ENCODE measurements at regions not wholly inside any gene's neighbourhood (a gene's known extent, or its start where the extent isn't known, plus 50 kb on each side); places are given as distances from the start of the nearest gene placed in this dataset.
A peak's percentile ranks its signal among the peaks of the same experiment; 100 is the strongest.

DNA sequence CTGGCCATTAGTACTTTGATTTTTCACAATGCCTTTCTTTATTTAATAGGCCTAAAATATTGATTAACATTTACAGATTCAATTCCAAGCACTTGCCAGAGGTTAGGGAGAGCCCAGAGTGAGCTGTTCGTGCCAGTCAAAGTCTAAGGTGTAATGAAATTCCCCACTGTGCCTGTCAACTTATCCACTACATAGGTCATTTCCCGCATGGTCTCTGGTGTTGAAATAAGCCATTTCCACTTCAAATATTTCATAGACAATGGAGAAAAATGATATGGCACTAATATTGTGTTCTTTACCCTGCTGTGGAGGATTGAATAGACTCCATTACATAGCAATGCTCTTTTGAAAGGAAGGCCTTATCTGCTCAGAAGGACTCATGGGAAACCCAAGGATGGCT is 978.1 kb upstream of the CELF2 start:
- TF ChIP-seq, protein P1, sequence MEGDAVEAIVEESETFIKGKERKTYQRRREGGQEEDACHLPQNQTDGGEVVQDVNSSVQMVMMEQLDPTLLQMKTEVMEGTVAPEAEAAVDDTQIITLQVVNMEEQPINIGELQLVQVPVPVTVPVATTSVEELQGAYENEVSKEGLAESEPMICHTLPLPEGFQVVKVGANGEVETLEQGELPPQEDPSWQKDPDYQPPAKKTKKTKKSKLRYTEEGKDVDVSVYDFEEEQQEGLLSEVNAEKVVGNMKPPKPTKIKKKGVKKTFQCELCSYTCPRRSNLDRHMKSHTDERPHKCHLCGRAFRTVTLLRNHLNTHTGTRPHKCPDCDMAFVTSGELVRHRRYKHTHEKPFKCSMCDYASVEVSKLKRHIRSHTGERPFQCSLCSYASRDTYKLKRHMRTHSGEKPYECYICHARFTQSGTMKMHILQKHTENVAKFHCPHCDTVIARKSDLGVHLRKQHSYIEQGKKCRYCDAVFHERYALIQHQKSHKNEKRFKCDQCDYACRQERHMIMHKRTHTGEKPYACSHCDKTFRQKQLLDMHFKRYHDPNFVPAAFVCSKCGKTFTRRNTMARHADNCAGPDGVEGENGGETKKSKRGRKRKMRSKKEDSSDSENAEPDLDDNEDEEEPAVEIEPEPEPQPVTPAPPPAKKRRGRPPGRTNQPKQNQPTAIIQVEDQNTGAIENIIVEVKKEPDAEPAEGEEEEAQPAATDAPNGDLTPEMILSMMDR (conservative IDR thresholded peaks at IDR 0.05; ENCODE audit: low read depth, low read length): no peak
- DNase-seq (ENCODE audit: low read depth): no peak
- no peak overlapping the region for H3K4me3 ChIP-seq (ENCODE audit: low read depth, low read length)

DNA sequence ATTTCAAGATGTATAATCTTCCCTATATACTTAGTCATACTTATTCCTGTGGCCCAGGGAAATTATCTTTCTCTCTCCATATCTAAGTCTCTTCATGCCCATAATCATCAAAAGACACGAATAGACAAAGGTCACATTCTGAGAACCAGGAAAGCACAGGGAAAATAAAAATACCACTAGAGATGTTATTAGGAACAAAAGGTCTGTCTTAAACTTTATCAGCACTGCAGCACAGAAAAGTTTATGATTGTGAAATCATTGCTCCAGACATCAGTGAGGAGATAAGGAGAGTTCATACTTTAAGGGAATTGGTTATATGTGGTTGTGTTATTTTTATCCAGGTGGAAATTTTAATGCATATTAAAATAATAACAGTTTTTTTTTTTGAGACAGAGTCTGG is 974.6 kb upstream of the CELF2 start:
- TF ChIP-seq, protein P1 (conservative IDR thresholded peaks at IDR 0.05; ENCODE audit: low read depth, low read length): no peak
- no peak overlapping the region for H3K4me3 ChIP-seq (ENCODE audit: low read depth, low read length)
- peak; percentile 26 for DNase-seq (ENCODE audit: low read depth)

- H3K4me3 ChIP-seq (ENCODE audit: low read depth, low read length): no peak overlapping the region
- DNase-seq (ENCODE audit: low read depth): no peak
- TF ChIP-seq, protein P1 (conservative IDR thresholded peaks at IDR 0.05; ENCODE audit: low read depth, low read length): no peak
Observed at GRCh38 chr10:10044922-10045764, 972.5 kb upstream of the CELF2 start.

DNA sequence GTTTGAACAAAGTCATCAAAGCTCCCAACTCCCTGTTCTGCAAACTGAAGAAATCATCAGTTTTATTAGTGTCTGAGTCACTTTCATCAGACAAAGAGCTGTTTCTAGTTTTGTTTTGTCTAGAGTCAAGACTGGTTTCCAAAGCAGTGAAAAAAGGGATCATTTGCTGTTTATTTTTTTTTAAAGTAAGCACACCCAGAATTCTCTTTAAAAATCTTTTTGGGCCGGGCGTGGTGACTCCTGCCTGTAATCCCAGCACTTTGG is 972.0 kb upstream of the CELF2 start:
- no peak overlapping the region for H3K4me3 ChIP-seq (ENCODE audit: low read depth, low read length)
- DNase-seq (ENCODE audit: low read depth): peak; percentile 21
- TF ChIP-seq, protein P1 (conservative IDR thresholded peaks at IDR 0.05; ENCODE audit: low read depth, low read length): no peak

DNA sequence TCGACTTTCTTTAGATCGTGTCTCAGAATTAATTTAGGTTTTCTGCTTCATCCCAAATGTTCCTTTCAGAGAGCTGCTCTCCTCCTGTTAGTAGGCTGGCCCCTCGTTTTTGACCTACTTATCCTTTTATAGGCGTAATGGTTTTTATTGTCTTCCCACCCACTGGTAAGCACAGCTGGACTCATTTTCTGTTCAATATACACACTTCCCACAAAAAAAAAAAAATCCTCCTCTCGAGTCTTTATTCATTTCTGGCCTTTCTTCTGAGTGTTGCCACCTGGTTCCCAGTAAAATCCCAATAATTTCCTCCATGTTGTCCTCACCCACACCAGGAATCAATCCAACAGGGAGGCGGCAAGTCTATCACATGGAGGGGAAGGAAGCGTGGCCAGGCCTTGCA is 970.2 kb upstream of the CELF2 start:
- no peak overlapping the region for H3K4me3 ChIP-seq (ENCODE audit: low read depth, low read length)
- DNase-seq (ENCODE audit: low read depth): no peak
- TF ChIP-seq, protein P1 (conservative IDR thresholded peaks at IDR 0.05; ENCODE audit: low read depth, low read length): no peak

GRCh38 chr10:10053051-10053450 is 964.6 kb upstream of the CELF2 start:
- TF ChIP-seq, protein P1 (conservative IDR thresholded peaks at IDR 0.05; ENCODE audit: low read depth, low read length): no peak
- H3K4me3 ChIP-seq (ENCODE audit: low read depth, low read length): no peak overlapping the region
- DNase-seq (ENCODE audit: low read depth): no peak

GRCh38 chr10:10054466-10054865 is 963.2 kb upstream of the CELF2 start:
- DNase-seq (ENCODE audit: low read depth): no peak
- TF ChIP-seq, protein P1 (conservative IDR thresholded peaks at IDR 0.05; ENCODE audit: low read depth, low read length): no peak
- no peak overlapping the region for H3K4me3 ChIP-seq (ENCODE audit: low read depth, low read length)

All from choroid plexus epithelial cell (primary cell).